ENCODE measurements at regions not wholly inside any gene's neighbourhood (a gene's known extent, or its start where the extent isn't known, plus 50 kb on each side); places are given as distances from the start of the nearest gene placed in this dataset.

DNA sequence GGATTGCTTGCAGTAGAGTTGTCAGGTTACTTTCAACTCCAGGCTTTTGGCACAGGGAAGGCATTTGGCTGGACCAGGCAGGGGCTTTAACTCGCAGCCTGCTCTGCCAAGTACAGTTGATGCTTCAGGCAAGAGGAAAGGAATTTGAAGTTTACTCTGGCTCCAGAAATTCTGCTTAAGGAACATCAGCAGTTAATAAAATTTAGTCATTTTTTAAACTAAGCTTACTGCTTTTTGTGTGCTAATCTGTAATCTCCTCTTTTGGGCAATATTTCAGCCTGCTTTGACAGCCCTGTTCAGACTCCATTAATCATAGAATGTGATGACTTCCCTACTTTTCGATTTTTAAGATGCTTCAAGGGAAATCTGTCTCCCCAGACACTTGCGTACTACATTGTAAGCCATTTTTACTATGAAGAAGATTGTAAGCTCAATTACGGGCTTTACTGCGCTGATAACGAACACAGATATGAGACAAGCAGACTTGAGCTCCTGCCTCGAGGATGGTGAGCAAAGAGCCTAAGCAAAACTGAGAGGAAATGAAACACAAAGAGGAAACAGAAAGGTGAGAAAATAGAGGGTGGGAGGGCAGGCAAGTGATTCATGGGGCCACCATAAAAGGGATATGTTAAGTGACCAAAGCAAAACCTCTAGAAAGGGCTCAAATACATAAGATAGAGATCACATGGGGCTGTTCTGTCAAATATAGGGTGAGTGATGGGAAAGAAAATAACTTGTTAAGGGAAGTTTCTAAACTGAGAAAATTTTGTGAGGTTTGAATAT lies 76.6 kb upstream of the VAV3 start:
- H3K27me3 ChIP-seq, result no peaks in the 10 kb centered on the region
- 47% methylated on average over 7 of the region's 7 CpGs for WGBS (ENCODE audit: insufficient coverage, low coverage, low lambda C conversion rate, missing lambda C conversion rate)
- no peaks in the 10 kb centered on the region for H3K4me1 ChIP-seq
- no peak overlapping the region for H3K27ac ChIP-seq
- H3K36me3 ChIP-seq, result no peaks in the 10 kb centered on the region
- TF ChIP-seq, protein P1, sequence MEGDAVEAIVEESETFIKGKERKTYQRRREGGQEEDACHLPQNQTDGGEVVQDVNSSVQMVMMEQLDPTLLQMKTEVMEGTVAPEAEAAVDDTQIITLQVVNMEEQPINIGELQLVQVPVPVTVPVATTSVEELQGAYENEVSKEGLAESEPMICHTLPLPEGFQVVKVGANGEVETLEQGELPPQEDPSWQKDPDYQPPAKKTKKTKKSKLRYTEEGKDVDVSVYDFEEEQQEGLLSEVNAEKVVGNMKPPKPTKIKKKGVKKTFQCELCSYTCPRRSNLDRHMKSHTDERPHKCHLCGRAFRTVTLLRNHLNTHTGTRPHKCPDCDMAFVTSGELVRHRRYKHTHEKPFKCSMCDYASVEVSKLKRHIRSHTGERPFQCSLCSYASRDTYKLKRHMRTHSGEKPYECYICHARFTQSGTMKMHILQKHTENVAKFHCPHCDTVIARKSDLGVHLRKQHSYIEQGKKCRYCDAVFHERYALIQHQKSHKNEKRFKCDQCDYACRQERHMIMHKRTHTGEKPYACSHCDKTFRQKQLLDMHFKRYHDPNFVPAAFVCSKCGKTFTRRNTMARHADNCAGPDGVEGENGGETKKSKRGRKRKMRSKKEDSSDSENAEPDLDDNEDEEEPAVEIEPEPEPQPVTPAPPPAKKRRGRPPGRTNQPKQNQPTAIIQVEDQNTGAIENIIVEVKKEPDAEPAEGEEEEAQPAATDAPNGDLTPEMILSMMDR (IDR thresholded peaks at IDR 0.05), result no peak
- no peak for TF ChIP-seq POLR2A (IDR thresholded peaks at IDR 0.05)
- ATAC-seq (no peak), DNase-seq (no peak)
- intact Hi-C loops (cut with DNase I), result no loop called here
- no peaks in the 10 kb centered on the region for H3K9me3 ChIP-seq
- no peak overlapping the region for H3K4me3 ChIP-seq

DNA sequence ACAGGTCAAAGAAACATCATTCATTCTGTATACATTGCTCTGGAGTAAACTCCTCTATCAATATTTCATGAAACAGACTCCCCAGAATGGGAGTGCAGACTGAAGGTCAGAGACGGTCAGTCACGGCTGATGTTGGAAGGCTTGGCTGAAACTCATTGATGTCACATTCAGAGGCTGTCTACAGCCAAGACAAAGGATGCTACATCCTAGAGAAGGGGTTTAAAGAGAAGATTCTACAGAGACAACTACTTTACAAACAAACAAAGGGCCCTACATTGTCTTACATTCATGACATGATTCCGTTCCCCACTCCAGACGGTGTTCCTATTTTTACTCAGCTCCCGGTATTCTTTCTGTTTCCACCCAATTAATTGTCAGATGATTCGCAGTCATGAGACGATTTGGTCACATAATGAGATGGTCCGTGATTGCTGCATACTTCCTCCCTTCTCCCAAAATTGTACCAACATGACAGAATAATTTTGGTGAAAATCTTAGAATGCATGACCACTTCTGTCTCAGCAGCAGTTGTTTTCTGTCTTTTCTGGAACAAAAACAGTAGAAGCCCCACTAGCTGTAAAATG lies 73.8 kb upstream of the VAV3 start:
- ATAC-seq, result no peak
- 67% methylated on average over 8 of the region's 8 CpGs for WGBS (ENCODE audit: insufficient coverage, low coverage, low lambda C conversion rate, missing lambda C conversion rate)
- H3K4me3 ChIP-seq, result no peak overlapping the region

DNA sequence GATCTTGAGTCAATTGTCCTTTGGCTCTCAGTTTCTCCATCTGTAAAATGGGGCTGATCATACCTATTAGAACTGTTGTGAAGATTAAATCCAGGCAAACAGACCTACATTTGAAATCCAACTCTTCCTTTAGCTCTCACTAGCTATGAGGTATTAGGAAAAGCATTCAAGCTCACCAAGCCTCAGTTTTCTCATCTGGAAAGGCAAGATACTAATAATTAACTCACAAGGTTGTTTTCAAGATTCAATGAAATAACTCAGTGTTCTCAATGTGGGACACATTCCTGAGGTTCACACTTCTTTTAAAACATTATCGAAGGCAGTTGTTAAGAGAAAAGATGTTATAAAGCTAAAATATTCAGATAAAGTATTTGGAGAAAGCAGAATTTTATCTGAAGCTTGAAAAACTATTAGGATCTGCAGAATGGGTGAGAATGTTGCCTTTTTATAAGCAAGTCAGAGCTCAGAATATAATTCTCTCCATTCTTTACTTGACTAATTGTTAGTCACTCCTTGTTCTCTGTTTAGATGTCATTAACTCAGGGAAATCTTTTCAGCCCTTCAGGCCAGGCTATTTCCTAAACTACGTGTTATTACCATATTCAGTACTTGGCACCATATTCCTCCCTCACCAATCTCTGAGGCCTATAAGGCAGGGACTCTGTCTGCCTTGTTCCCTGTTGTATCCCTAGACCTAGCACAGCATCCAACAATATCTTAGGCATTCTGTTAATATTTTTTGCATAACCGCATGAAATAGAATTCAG lies 72.0 kb upstream of the VAV3 start:
- DNase-seq (no peak), ATAC-seq (no peak)
- Histone ChIP-seq H3K27me3 (no peaks in the 10 kb centered on the region), H3K4me1 (no peaks in the 10 kb centered on the region), H3K36me3 (no peaks in the 10 kb centered on the region), H3K9me3 (no peaks in the 10 kb centered on the region), H3K27ac (no peak overlapping the region), H3K4me3 (no peak overlapping the region)
- intact Hi-C loops (cut with DNase I), result no loop called here
- TF ChIP-seq, protein P1 (IDR thresholded peaks at IDR 0.05), result no peak
- no peak for TF ChIP-seq POLR2A (IDR thresholded peaks at IDR 0.05)
- 77% methylated on average over 3 of the region's 3 CpGs for WGBS (ENCODE audit: insufficient coverage, low coverage, low lambda C conversion rate, missing lambda C conversion rate)

More for the DNA sequence above, 73.8 kb upstream of the VAV3 start:
- no peak for DNase-seq
- H3K36me3 ChIP-seq, result no peaks in the 10 kb centered on the region
- H3K4me1 ChIP-seq, result no peaks in the 10 kb centered on the region
- intact Hi-C loops (cut with DNase I), result no loop called here
- H3K27ac ChIP-seq, result no peak overlapping the region
- no peaks in the 10 kb centered on the region for H3K27me3 ChIP-seq
- TF ChIP-seq POLR2A (IDR thresholded peaks at IDR 0.05), result no peak
- TF ChIP-seq, protein P1 (IDR thresholded peaks at IDR 0.05), result no peak
- H3K9me3 ChIP-seq, result no peaks in the 10 kb centered on the region

DNA sequence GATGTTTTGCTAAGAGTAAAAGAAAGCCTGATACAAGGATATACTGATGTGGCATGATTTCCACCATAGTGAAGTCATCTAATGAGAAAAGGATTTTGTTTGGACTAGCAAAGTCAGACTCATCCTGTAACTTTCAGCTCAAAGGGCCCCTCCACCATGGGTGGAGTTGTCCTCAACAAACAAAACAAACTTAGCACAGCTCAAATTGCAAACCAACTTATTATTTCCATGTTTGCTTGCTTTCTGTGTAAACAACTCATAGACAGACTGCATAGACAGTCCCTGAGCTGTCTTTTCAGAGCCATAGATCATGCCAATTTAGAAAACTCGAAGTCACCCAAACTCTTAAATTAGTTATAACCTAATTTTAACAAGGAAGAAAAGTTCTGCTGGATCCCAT lies 69.4 kb upstream of the VAV3 start:
- Histone ChIP-seq H3K36me3 (no peaks in the 10 kb centered on the region), H3K9me3 (no peaks in the 10 kb centered on the region), H3K27me3 (no peaks in the 10 kb centered on the region), H3K4me3 (no peak overlapping the region), H3K4me1 (no peaks in the 10 kb centered on the region), H3K27ac (no peak overlapping the region)
- WGBS (ENCODE audit: insufficient coverage, low coverage, low lambda C conversion rate, missing lambda C conversion rate), result 47% methylated on average over 1 of the region's 1 CpG
- TF ChIP-seq, protein P1 (IDR thresholded peaks at IDR 0.05), result no peak
- no peak for TF ChIP-seq POLR2A (IDR thresholded peaks at IDR 0.05)
- no peak for DNase-seq
- ATAC-seq, result no peak
- intact Hi-C loops (cut with DNase I), result no loop called here
